GM10266 (cell line): ENCODE measurements at regions not wholly inside any gene's neighbourhood (a gene's known extent, or its start where the extent isn't known, plus 50 kb on each side); places are given as distances from the start of the nearest gene placed in this dataset.

Experiments used
- DNase-seq: peaks from one replicate; pipeline ENCODE4 v3.0.0; 2012; ENCODE audit errors: extremely low spot score
- TF ChIP-seq, protein P1 (sequence below): IDR thresholded peaks from 2 replicates; pipeline ENCODE4 v1.5.1; 2012; ENCODE audit warnings: mild to moderate bottlenecking, low read depth; ENCODE audit not compliant: control insufficient read depth, insufficient read depth; ENCODE audit errors: missing control alignments

DNA sequence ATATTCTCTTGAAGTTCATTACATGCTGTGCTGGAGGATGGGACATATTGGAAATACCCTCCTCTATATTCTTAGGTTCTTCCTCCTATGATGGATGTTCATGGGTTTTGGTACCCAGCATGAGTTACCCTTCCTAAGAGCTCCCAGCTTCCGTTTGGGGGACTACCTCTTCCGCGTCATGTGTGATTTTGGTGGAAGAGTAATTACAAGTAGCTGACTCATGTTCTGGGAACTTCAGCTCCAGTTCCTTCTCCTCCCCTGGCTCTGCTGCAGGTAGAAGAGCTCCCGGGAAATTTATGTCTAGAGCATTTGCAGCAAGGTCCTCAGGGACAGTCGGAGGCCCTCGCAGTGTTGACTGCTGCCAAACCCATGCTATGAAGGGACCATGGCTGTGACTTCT lies 208.8 kb upstream of the IL12A start:
- TF ChIP-seq, protein P1, sequence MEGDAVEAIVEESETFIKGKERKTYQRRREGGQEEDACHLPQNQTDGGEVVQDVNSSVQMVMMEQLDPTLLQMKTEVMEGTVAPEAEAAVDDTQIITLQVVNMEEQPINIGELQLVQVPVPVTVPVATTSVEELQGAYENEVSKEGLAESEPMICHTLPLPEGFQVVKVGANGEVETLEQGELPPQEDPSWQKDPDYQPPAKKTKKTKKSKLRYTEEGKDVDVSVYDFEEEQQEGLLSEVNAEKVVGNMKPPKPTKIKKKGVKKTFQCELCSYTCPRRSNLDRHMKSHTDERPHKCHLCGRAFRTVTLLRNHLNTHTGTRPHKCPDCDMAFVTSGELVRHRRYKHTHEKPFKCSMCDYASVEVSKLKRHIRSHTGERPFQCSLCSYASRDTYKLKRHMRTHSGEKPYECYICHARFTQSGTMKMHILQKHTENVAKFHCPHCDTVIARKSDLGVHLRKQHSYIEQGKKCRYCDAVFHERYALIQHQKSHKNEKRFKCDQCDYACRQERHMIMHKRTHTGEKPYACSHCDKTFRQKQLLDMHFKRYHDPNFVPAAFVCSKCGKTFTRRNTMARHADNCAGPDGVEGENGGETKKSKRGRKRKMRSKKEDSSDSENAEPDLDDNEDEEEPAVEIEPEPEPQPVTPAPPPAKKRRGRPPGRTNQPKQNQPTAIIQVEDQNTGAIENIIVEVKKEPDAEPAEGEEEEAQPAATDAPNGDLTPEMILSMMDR = no peak
- no peak for DNase-seq

- DNase-seq = no peak
- TF ChIP-seq, protein P1 = no peak
Observed at GRCh38 chr3:159781867-159782266, 206.8 kb upstream of the IL12A start.

GRCh38 chr3:159782724-159783421 lies 205.8 kb upstream of the IL12A start:
- DNase-seq = no peak
- TF ChIP-seq, protein P1 = no peak

DNA sequence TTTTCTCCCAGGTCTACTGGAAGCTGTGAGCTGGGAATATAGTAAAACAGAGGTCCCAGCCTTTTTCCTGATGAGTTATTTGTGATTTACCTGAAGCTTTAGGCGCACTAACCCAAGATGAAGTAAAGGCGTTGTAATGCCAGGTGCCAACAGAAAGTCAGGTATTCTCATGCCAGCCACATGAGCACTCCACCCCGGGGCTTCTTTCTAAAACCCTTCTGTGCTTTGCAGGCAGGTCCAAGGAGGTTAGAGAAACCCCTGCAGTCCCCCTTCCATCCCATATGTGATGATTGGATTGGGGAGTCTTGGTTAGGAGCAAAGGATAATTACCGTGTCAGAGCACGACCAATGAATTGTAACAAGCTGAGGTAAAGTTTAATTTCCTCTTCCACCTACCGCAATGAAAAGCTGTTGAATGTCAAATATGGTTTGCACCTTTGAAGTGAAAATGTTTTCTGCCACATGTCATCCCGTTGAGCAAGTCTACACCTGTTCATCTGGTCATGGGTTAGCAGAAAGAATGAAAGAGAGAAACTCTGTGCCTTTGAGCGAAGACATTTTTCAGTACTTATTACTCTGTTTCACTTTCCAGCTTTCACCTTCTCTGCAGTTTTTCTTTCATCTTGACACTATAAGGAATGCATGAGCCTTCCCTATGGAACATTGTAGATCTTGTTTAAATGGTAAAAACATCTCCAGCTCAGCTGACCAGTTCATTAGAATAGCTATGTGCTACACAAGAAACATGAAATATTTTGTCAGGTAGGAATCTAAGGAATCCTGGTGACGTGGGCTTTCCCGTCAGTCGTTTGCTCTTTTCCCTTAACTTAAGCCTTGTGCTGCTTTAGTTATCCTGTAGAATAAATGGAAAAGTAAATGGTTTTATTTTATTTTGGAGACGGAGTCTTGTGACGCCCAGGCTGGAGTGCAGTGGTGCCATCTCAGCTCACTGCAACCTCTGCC lies 204.6 kb upstream of the IL12A start:
- TF ChIP-seq, protein P1 = no peak
- no peak for DNase-seq

- DNase-seq = no peak
- TF ChIP-seq, protein P1 = no peak
Observed at GRCh38 chr3:159785273-159785708, 203.3 kb upstream of the IL12A start.

DNA sequence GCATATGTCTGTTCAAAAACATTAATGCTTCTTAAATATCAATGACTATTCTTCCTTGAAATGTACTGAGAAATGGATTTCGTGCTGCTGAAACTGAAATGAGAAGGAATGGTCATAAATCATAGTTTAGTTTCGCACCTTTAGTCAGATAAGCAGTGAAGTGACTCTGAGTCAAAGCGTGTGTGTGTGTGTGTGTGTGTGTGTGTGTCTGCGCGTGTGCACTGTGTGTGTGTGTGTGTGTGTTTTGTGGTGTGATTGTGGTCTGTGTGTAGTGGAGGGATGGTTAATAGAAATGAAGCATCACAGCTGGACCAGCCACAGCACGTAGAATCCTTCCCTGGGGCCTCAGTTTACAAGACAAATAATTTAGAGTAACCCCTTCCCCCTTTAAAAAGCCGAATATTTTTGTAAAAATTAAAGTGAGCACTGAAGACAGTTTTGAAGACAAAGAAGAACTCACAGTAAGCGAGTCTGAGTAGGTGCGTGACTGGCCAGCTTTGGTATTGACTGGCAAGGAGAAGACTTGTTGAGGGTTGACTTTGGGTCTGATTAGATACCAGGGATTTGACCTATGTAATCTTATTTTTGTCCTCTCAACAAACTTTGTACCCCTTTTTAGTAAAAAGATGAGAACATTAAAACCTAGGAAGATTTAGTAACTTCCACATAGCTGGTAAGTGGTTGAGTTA lies 202.0 kb upstream of the IL12A start:
- no peak for DNase-seq

More for the DNA sequence above, 202.0 kb upstream of the IL12A start:
- TF ChIP-seq, protein P1 = no peak
